ENCODE measurements at regions not wholly inside any gene's neighbourhood (a gene's known extent, or its start where the extent isn't known, plus 50 kb on each side); places are given as distances from the start of the nearest gene placed in this dataset.

DNA sequence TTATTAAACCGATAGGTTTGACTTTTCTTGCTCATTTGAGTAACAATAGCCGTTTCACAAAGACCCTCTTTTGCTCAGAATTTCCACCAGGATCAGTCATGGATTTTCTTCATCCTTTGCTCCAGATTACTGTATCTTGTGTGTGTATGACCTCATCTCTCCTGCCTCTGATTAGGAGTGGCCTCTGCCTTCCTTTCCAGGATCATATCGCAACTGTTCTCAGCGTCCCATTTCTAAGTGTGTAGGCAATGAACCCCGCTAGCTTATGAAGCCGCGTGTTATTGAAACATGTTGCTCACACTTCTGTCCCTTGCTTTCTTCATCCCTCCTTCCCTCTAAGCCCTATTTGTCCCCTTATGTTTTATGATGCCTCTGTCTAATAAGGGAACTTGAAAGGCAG is 169.8 kb upstream of the RPS23 start:
- TF ChIP-seq, protein P1, sequence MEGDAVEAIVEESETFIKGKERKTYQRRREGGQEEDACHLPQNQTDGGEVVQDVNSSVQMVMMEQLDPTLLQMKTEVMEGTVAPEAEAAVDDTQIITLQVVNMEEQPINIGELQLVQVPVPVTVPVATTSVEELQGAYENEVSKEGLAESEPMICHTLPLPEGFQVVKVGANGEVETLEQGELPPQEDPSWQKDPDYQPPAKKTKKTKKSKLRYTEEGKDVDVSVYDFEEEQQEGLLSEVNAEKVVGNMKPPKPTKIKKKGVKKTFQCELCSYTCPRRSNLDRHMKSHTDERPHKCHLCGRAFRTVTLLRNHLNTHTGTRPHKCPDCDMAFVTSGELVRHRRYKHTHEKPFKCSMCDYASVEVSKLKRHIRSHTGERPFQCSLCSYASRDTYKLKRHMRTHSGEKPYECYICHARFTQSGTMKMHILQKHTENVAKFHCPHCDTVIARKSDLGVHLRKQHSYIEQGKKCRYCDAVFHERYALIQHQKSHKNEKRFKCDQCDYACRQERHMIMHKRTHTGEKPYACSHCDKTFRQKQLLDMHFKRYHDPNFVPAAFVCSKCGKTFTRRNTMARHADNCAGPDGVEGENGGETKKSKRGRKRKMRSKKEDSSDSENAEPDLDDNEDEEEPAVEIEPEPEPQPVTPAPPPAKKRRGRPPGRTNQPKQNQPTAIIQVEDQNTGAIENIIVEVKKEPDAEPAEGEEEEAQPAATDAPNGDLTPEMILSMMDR (IDR thresholded peaks at IDR 0.05): no peak

DNA sequence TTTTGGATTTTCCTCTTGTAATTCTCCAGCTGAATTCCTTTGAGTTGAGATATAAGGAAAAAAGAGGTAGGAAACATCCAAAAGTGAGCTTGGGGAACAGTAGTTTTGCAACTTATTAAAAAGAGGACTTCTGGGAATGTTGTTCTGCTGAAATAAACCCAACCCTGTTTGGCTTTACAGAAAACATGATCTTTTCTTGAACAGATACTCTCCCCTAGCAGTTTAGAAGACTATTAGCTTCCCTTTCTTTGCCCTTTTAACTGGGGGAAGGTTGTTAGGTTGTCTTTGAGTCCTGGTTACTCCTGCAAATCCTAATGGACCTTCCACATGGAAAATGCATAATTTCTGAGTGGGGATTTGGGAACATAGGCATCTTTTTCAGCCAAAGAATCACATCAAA is 168.7 kb upstream of the RPS23 start:
- TF ChIP-seq, protein P1 (IDR thresholded peaks at IDR 0.05): no peak

DNA sequence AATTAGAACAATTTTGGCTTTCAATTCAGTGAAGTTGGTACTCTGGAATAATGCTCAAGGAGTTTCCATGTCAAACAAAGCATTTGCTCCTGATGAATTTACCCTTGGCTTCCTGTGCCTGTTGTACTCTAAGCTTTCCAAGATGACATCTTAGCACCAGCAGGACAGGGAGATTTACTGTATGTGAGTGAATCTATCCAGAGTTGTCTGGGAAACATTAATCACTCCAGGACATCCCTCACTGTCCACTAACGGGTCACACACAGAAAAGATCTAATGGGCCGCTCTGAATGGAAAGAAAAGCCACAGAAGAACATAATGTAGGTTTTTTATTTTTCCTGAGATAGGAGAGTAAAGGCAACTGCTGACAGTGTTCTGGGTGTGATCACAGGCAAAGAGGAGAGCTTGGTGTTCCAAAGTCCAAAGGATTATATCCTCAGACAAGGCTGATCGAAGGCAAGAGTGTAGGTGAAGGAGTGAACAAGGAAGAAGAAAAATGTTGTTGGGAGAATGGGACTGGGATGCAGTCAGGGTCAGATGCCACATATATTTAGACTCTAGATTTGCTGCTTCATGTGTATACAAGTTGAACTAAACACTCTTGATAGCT is 167.7 kb upstream of the RPS23 start:
- TF ChIP-seq, protein P1 (IDR thresholded peaks at IDR 0.05): no peak

DNA sequence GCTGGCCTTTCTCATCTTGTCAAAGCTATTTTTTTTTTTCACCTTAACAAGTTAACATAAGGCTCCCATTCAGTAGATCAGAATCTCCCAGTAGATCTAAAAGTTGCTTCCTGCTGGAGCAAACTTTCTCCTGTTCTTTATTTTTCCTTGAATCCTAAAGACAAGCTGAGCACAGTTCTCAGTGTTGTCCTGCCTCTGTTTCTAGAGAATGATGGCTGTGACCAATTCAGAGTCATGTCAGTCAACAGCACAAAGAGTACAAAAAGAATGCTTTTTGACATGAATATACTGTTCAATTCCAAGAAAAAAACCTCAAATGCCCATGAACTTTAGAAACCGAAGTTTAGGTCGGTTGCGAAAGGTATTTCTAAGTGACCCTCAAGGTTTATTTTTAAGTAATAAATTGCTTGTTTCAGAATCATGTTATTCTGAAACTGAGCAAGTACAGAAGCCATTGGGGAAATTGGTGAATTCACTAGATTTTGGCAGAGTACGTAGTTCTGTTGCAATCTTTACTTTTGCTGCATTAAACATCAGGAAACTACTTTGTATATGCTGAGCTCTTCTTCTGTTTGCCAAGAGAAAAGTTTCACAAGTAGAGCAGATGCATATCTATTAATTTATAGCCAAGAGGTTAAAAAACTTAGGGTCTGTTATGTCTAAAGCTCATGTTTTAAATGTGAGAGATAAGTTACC is 161.7 kb upstream of the RPS23 start:
- TF ChIP-seq, protein P1 (IDR thresholded peaks at IDR 0.05): no peak

DNA sequence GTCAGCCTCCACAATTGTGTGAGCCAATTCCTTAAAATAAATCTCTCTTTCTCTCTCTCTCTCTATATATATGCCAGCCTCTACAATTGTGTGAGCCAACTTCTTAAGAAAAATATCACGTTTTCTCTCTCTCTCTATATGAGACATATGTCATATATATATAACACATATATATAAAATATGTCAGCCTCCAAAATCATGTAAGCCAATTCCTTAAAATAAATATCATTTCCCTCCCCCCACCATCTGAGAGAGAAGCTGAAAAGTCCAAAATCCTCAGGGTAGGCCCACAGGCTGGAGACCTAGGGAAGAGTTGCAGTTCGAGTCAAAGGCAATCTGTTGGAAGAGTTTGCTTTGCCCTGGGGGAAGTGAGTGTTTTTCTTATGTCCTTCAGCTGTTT is 158.1 kb upstream of the RPS23 start:
- TF ChIP-seq, protein P1 (IDR thresholded peaks at IDR 0.05): no peak

DNA sequence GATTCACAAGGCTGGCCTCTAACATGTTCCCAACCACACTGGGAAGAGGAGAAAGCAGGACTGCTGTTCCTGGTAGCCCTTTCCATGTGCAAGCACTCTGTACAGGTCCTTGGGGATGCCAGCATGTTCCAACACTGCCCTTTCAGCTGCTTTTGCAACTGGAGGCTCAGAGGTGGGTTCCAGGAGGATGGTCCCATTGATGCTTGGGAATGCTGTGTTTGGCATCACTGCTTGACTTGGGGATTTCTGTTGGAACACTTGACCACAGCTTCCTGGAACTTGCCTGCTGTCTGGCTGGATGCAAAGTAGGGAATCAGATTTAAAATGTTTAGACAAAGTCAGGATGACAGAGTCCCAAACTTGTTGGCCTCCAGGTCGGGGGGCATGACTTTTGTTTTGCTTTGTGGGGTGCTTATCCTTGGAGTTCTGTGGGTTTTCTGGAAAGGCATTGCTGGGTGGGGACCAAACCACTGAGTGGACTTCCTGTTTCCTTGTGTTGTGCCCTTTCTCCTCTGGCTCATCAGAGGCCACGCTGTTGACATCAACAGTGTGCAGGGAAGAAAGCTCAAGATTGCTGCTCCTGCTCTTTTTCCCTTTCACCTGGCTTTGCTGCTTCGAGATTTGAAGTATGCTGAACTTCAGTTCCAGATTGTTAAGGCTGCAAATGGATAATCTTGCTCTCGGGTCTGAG is 148.5 kb upstream of the RPS23 start:
- TF ChIP-seq, protein P1 (IDR thresholded peaks at IDR 0.05): no peak

DNA sequence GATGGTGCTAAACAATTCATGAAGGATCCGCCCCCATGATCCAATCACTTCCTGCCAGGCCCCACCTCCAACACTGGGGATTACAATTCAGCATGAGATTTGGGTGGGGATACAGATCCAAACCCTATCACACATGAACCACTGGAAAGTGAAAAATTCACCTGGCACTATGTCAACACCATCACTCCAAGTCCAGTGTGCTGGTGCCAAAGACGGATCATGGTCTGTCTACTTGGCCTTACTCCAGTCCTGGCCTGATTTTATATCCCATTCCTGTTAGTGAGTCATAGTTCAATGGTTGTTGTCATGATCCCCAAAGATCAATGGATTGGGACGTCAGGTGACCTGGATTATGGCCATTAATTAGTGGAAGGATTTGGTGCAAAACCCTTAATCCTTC is 147.4 kb upstream of the RPS23 start:
- TF ChIP-seq, protein P1 (IDR thresholded peaks at IDR 0.05): no peak
